ENCODE measurements at regions not wholly inside any gene's neighbourhood (a gene's known extent, or its start where the extent isn't known, plus 50 kb on each side); places are given as distances from the start of the nearest gene placed in this dataset.

DNA sequence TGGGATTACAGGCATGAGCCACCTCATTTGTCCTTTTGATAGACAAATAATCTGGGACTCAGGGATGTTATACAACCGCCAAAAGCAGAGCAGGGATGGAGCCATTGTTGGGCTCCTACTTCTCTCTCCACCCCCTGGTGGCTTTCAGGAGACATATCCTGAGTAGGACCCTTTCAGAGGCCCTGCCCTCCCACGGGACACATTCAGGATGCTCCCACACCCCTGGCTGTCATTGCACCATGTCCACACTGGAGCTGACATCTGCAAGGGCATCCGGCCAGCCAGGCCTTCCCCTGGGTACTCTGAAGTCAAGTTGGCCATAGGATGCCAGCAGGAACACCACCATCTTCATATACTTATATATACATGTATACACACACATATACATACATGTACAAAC, 181.8 kb downstream of the SYK start:
- Histone ChIP-seq H3K4me1 (ENCODE audit: control insufficient read depth, insufficient read depth, low read length) (peaks cover 7% of the 10 kb centered on the region), H3K4me3 (ENCODE audit: low read length) (no peak overlapping the region), H3K27me3 (ENCODE audit: control insufficient read depth, insufficient read depth, low read length) (no peaks in the 10 kb centered on the region), H3K4me2 (ENCODE audit: low read length) (no peak overlapping the region), H3K36me3 (ENCODE audit: insufficient read depth, low read length) (no peaks in the 10 kb centered on the region), H3K9me3 (replicated peaks; ENCODE audit: low read length) (no peaks in the 10 kb centered on the region), H3K9ac (ENCODE audit: low read depth, low read length) (no peak overlapping the region)

- Histone ChIP-seq H3K4me1 (ENCODE audit: control insufficient read depth, insufficient read depth, low read length) (no peaks in the 10 kb centered on the region), H3K9ac (ENCODE audit: low read depth, low read length) (no peak overlapping the region), H3K27me3 (ENCODE audit: control insufficient read depth, insufficient read depth, low read length) (no peaks in the 10 kb centered on the region), H3K36me3 (ENCODE audit: insufficient read depth, low read length) (no peaks in the 10 kb centered on the region), H3K4me3 (ENCODE audit: low read length) (no peak overlapping the region), H3K4me2 (ENCODE audit: low read length) (no peak overlapping the region), H3K9me3 (replicated peaks; ENCODE audit: low read length) (no peaks in the 10 kb centered on the region)
Observed at GRCh38 chr9:90985631-90986030, 184.0 kb downstream of the SYK start.

GRCh38 chr9:90986161-90986560, 184.5 kb downstream of the SYK start:
- Histone ChIP-seq H3K27me3 (ENCODE audit: control insufficient read depth, insufficient read depth, low read length) (no peaks in the 10 kb centered on the region), H3K36me3 (ENCODE audit: insufficient read depth, low read length) (no peaks in the 10 kb centered on the region), H3K9ac (ENCODE audit: low read depth, low read length) (no peak overlapping the region), H3K4me3 (ENCODE audit: low read length) (no peak overlapping the region), H3K4me1 (ENCODE audit: control insufficient read depth, insufficient read depth, low read length) (no peaks in the 10 kb centered on the region), H3K4me2 (ENCODE audit: low read length) (no peak overlapping the region), H3K9me3 (replicated peaks; ENCODE audit: low read length) (no peaks in the 10 kb centered on the region)

GRCh38 chr9:90987566-90987965, 185.9 kb downstream of the SYK start:
- H3K9ac ChIP-seq (ENCODE audit: low read depth, low read length) = no peak overlapping the region
- no peaks in the 10 kb centered on the region for H3K36me3 ChIP-seq (ENCODE audit: insufficient read depth, low read length)
- no peak overlapping the region for H3K4me3 ChIP-seq (ENCODE audit: low read length)
- no peaks in the 10 kb centered on the region for H3K9me3 ChIP-seq (replicated peaks; ENCODE audit: low read length)
- H3K4me2 ChIP-seq (ENCODE audit: low read length) = no peak overlapping the region
- H3K27me3 ChIP-seq (ENCODE audit: control insufficient read depth, insufficient read depth, low read length) = no peaks in the 10 kb centered on the region
- H3K4me1 ChIP-seq (ENCODE audit: control insufficient read depth, insufficient read depth, low read length) = peaks cover 12% of the 10 kb centered on the region

DNA sequence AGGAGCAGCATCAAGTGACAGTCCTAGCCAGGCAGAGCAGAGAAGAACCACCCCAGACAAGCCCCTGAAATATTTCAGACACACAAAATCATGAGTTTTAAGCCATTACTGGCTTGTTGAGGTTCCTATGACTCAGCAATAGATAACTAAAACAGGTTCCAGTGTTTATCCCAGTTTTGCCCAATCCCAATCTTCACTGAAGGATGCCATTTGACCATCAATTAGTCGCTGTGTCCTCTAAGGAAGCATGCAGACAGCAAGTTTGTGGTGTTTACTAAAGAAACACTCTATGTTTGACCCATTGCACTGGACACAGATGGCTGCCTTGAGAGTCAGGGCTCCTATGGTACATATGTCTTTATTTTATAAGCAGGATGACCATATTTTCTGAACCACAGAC, 186.7 kb downstream of the SYK start:
- Histone ChIP-seq H3K36me3 (ENCODE audit: insufficient read depth, low read length) (no peaks in the 10 kb centered on the region), H3K4me3 (ENCODE audit: low read length) (no peak overlapping the region), H3K9ac (ENCODE audit: low read depth, low read length) (no peak overlapping the region), H3K4me2 (ENCODE audit: low read length) (no peak overlapping the region), H3K4me1 (ENCODE audit: control insufficient read depth, insufficient read depth, low read length) (peaks cover 12% of the 10 kb centered on the region), H3K9me3 (replicated peaks; ENCODE audit: low read length) (no peaks in the 10 kb centered on the region), H3K27me3 (ENCODE audit: control insufficient read depth, insufficient read depth, low read length) (no peaks in the 10 kb centered on the region)

- Histone ChIP-seq H3K9ac (ENCODE audit: low read depth, low read length) (peak overlapping the region; percentile 43), H3K4me1 (ENCODE audit: control insufficient read depth, insufficient read depth, low read length) (peaks cover 12% of the 10 kb centered on the region), H3K9me3 (replicated peaks; ENCODE audit: low read length) (no peaks in the 10 kb centered on the region), H3K4me2 (ENCODE audit: low read length) (peak overlapping the region; percentile 36), H3K36me3 (ENCODE audit: insufficient read depth, low read length) (no peaks in the 10 kb centered on the region), H3K27me3 (ENCODE audit: control insufficient read depth, insufficient read depth, low read length) (no peaks in the 10 kb centered on the region), H3K4me3 (ENCODE audit: low read length) (no peak overlapping the region)
Observed at GRCh38 chr9:90991953-90992352, 190.3 kb downstream of the SYK start.

DNA sequence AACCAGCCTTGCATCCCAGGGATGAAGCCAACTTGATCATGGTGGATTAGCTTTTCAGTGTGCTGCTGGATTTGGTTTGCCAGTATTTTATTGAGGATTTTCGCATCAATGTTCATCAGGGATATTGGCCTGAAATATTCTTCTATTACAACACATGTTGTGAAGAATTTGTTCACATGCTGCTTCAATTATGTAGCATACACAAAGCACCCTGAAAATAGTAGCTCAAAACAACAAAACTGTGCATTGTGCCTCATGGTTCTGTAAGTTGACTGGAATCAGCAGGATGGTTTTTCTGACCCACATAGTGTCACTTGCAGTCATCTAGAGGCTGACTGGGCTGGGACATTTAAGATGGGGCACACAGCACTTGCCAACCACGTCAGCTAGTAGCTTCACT, 193.9 kb downstream of the SYK start:
- H3K9ac ChIP-seq (ENCODE audit: low read depth, low read length) = no peak overlapping the region
- H3K4me3 ChIP-seq (ENCODE audit: low read length) = no peak overlapping the region
- no peaks in the 10 kb centered on the region for H3K9me3 ChIP-seq (replicated peaks; ENCODE audit: low read length)
- no peak overlapping the region for H3K4me2 ChIP-seq (ENCODE audit: low read length)
- no peaks in the 10 kb centered on the region for H3K27me3 ChIP-seq (ENCODE audit: control insufficient read depth, insufficient read depth, low read length)
- H3K4me1 ChIP-seq (ENCODE audit: control insufficient read depth, insufficient read depth, low read length) = peaks cover 34% of the 10 kb centered on the region
- no peaks in the 10 kb centered on the region for H3K36me3 ChIP-seq (ENCODE audit: insufficient read depth, low read length)

DNA sequence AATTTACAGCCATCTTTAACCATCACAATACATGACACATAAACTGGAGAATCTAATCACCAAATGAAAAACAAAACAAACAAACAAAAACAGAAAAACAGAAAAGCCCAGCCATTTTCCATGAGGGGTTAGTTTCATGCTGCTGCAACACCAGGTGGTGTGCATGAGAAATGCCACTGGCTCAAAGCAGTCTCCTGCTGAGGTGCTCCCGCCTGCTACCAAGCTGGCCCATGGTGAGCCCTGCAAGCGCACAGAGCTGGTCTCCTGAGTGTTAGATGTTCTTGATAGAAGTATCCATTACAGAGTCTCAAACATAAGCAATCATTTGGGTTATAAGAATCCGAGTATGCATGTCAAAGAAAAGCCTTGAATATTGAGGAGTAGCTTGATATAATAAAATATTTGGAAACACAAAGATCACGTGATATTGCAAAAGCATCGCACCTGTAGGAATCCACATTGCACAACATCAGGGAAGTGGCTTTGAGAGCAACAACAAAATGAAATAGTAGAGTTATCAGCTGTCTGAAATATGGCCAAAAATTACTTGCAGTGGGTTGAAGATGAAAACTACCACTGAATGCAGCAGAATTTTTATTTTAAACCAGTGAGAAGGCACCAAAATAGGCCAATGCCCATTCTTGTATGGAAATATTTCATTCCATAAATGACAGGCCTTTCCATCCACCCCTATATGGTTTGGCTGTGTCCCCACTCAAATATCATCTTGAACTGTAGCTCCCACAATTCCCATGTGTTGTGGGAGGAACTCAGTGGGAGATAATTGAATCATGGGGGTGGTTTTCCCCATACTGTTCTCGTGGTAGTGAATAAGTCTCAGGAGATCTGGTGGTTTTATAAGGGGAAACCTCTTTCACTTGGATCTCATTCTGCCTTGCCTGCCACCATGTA, 194.8 kb downstream of the SYK start:
- Histone ChIP-seq H3K9me3 (replicated peaks; ENCODE audit: low read length) (no peaks in the 10 kb centered on the region), H3K4me2 (ENCODE audit: low read length) (no peak overlapping the region), H3K27me3 (ENCODE audit: control insufficient read depth, insufficient read depth, low read length) (no peaks in the 10 kb centered on the region), H3K36me3 (ENCODE audit: insufficient read depth, low read length) (no peaks in the 10 kb centered on the region), H3K4me1 (ENCODE audit: control insufficient read depth, insufficient read depth, low read length) (peaks cover 42% of the 10 kb centered on the region), H3K9ac (ENCODE audit: low read depth, low read length) (no peak overlapping the region), H3K4me3 (ENCODE audit: low read length) (no peak overlapping the region)

- no peak overlapping the region for H3K9ac ChIP-seq (ENCODE audit: low read depth, low read length)
- no peak overlapping the region for H3K4me3 ChIP-seq (ENCODE audit: low read length)
- H3K4me2 ChIP-seq (ENCODE audit: low read length) = no peak overlapping the region
- peaks cover 31% of the 10 kb centered on the region for H3K4me1 ChIP-seq (ENCODE audit: control insufficient read depth, insufficient read depth, low read length)
- H3K9me3 ChIP-seq (replicated peaks; ENCODE audit: low read length) = no peaks in the 10 kb centered on the region
- no peaks in the 10 kb centered on the region for H3K36me3 ChIP-seq (ENCODE audit: insufficient read depth, low read length)
- H3K27me3 ChIP-seq (ENCODE audit: control insufficient read depth, insufficient read depth, low read length) = no peaks in the 10 kb centered on the region
Observed at GRCh38 chr9:90998573-90998972, 197.0 kb downstream of the SYK start.

DNA sequence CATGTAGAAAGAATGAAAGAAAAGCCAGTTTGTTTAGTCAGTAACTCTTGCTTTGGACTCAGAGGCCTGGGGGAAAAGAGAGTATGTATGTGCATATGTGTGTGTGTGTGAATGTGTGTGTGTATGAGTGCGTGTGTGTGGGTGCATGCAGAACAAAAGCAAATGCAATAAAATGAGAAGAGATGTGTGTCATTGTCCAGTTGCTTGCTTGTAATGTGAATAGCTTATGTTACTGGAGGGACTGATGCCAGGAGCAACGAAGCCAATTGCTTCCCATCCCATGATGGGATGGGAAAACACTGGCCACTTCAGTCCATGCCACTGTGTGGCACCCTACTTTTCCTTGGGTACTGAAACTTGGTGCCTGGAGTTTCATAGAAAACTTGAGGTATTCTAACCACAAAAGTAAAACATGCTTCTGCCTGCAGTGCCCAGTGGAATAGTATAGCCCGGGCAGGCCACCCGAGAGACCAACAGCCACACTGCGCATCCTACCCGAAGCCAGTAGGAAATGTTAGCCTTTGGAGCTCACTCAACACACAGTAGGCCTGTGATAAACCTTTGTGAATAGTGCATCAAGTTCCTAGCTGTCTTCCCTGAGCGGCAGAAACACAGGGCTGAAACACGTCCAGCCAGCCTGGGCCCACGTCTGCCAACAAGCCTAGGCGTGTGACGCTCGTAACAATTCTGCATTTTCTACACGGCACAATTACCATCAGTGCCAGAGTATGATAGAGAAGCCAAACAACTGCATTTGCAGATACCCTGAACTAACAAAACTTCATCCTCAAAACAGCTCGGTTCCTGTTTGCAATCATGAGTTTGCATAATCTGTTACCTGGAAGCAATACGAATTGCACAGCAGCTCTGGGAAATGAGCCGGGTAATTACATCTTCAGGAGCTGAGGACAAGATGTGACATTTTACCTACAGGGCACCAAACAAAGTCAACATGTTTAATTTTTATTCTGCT, 198.1 kb downstream of the SYK start:
- no peak overlapping the region for H3K9ac ChIP-seq (ENCODE audit: low read depth, low read length)
- no peaks in the 10 kb centered on the region for H3K9me3 ChIP-seq (replicated peaks; ENCODE audit: low read length)
- no peaks in the 10 kb centered on the region for H3K36me3 ChIP-seq (ENCODE audit: insufficient read depth, low read length)
- peaks cover 31% of the 10 kb centered on the region for H3K4me1 ChIP-seq (ENCODE audit: control insufficient read depth, insufficient read depth, low read length)
- H3K4me2 ChIP-seq (ENCODE audit: low read length) = no peak overlapping the region
- H3K27me3 ChIP-seq (ENCODE audit: control insufficient read depth, insufficient read depth, low read length) = no peaks in the 10 kb centered on the region
- no peak overlapping the region for H3K4me3 ChIP-seq (ENCODE audit: low read length)

DNA sequence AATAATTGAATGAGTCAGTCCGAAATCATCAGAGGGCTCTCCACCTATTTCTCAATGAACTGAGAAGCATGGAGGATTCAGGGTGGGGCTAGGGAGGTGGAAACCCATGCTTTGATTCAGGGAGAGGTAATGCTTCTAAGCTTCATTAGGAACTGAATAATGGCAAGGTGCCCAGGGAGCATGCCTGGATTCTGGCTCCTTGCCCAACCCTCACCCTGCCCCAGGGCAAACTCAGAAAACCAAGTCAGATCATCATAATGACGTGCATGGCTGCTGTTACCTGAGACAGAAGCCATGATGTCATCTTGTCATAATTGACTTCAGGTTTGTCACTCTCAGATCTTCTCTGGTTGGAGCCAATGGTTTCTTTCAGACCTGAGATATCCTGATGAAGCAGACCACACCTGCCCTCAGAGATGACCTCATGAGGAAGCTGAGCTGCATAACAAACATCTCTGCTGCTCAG, 199.6 kb downstream of the SYK start:
- Histone ChIP-seq H3K9me3 (replicated peaks; ENCODE audit: low read length) (no peaks in the 10 kb centered on the region), H3K4me2 (ENCODE audit: low read length) (no peak overlapping the region), H3K27me3 (ENCODE audit: control insufficient read depth, insufficient read depth, low read length) (no peaks in the 10 kb centered on the region), H3K4me3 (ENCODE audit: low read length) (no peak overlapping the region), H3K4me1 (ENCODE audit: control insufficient read depth, insufficient read depth, low read length) (peaks cover 31% of the 10 kb centered on the region), H3K9ac (ENCODE audit: low read depth, low read length) (no peak overlapping the region), H3K36me3 (ENCODE audit: insufficient read depth, low read length) (no peaks in the 10 kb centered on the region)

Measured in skeletal muscle satellite cell (primary cell).